ENCODE measurements at regions not wholly inside any gene's neighbourhood (a gene's known extent, or its start where the extent isn't known, plus 50 kb on each side); places are given as distances from the start of the nearest gene placed in this dataset.
"Not testable (repeated sequence)": the region's sequence is repeated elsewhere in the genome, so short reads cannot be mapped to it uniquely, and the experiment has no call there.

DNA sequence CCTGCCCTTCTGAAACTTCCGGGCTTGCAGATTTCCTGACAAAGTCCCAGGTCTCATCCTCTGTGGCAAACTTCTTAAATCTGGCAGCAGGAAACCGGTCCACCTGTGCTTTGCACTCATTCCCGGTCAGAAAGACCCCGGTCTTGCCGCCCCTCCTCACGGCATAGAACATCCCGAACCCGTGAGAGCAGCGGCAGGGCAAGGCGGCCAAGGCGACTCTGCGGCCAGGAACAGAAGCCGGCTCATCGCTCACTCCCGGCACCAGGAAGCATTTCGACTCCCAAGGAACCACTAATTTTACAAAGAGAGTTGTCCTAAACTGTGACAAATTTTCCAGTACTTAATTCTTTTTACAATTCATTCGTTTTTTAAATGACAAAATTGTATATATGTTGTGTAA is 140.3 kb downstream of the USP22 start:
- TF ChIP-seq, protein P1, sequence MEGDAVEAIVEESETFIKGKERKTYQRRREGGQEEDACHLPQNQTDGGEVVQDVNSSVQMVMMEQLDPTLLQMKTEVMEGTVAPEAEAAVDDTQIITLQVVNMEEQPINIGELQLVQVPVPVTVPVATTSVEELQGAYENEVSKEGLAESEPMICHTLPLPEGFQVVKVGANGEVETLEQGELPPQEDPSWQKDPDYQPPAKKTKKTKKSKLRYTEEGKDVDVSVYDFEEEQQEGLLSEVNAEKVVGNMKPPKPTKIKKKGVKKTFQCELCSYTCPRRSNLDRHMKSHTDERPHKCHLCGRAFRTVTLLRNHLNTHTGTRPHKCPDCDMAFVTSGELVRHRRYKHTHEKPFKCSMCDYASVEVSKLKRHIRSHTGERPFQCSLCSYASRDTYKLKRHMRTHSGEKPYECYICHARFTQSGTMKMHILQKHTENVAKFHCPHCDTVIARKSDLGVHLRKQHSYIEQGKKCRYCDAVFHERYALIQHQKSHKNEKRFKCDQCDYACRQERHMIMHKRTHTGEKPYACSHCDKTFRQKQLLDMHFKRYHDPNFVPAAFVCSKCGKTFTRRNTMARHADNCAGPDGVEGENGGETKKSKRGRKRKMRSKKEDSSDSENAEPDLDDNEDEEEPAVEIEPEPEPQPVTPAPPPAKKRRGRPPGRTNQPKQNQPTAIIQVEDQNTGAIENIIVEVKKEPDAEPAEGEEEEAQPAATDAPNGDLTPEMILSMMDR (IDR thresholded peaks at IDR 0.05): not testable (repeated sequence)
- TF ChIP-seq POLR2A (IDR thresholded peaks at IDR 0.05): not testable (repeated sequence)
